ENCODE measurements at regions not wholly inside any gene's neighbourhood (a gene's known extent, or its start where the extent isn't known, plus 50 kb on each side); places are given as distances from the start of the nearest gene placed in this dataset.

GRCh38 chr7:106606120-106606519, 54.8 kb downstream of the CCDC71L start:
- no peak overlapping the region for H3K27ac ChIP-seq
- TF ChIP-seq, protein P1, sequence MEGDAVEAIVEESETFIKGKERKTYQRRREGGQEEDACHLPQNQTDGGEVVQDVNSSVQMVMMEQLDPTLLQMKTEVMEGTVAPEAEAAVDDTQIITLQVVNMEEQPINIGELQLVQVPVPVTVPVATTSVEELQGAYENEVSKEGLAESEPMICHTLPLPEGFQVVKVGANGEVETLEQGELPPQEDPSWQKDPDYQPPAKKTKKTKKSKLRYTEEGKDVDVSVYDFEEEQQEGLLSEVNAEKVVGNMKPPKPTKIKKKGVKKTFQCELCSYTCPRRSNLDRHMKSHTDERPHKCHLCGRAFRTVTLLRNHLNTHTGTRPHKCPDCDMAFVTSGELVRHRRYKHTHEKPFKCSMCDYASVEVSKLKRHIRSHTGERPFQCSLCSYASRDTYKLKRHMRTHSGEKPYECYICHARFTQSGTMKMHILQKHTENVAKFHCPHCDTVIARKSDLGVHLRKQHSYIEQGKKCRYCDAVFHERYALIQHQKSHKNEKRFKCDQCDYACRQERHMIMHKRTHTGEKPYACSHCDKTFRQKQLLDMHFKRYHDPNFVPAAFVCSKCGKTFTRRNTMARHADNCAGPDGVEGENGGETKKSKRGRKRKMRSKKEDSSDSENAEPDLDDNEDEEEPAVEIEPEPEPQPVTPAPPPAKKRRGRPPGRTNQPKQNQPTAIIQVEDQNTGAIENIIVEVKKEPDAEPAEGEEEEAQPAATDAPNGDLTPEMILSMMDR (IDR thresholded peaks at IDR 0.05), result no peak
- TF ChIP-seq ZFX (IDR thresholded peaks at IDR 0.05; ENCODE audit: borderline replicate concordance), result no peak

DNA sequence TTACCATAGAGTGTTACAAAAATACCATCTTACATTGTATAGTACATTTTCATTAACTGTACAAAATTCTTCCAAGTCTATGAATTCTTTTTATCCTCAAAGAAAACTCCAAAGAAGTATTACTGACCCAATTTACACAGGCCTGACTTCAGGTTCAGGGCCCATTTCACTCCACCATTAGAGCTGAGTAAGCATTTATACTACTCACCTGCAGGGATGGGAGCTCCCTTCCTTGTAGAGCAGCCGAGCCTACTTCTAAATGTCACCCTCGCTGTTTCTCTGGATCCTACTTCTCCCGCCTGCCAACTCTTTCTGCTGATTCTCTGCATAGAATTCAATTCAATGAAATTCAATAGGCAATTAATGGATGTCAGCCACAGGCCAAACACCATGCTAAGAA, 56.0 kb downstream of the CCDC71L start:
- no peak overlapping the region for H3K27ac ChIP-seq
- TF ChIP-seq, protein P1 (IDR thresholded peaks at IDR 0.05), result no peak
- no peak for TF ChIP-seq ZFX (IDR thresholded peaks at IDR 0.05; ENCODE audit: borderline replicate concordance)

- no peak for TF ChIP-seq ZFX (IDR thresholded peaks at IDR 0.05; ENCODE audit: borderline replicate concordance)
- TF ChIP-seq, protein P1 (IDR thresholded peaks at IDR 0.05), result no peak
- H3K27ac ChIP-seq, result no peak overlapping the region
Measured at GRCh38 chr7:106604303-106604924, 56.5 kb downstream of the CCDC71L start.

GRCh38 chr7:106603346-106603745, 57.6 kb downstream of the CCDC71L start:
- no peak overlapping the region for H3K27ac ChIP-seq
- TF ChIP-seq, protein P1 (IDR thresholded peaks at IDR 0.05), result no peak
- TF ChIP-seq ZFX (IDR thresholded peaks at IDR 0.05; ENCODE audit: borderline replicate concordance), result no peak

- no peak for TF ChIP-seq ZFX (IDR thresholded peaks at IDR 0.05; ENCODE audit: borderline replicate concordance)
- TF ChIP-seq, protein P1 (IDR thresholded peaks at IDR 0.05), result no peak
- no peak overlapping the region for H3K27ac ChIP-seq
Measured at GRCh38 chr7:106602062-106602461, 58.9 kb downstream of the CCDC71L start.

DNA sequence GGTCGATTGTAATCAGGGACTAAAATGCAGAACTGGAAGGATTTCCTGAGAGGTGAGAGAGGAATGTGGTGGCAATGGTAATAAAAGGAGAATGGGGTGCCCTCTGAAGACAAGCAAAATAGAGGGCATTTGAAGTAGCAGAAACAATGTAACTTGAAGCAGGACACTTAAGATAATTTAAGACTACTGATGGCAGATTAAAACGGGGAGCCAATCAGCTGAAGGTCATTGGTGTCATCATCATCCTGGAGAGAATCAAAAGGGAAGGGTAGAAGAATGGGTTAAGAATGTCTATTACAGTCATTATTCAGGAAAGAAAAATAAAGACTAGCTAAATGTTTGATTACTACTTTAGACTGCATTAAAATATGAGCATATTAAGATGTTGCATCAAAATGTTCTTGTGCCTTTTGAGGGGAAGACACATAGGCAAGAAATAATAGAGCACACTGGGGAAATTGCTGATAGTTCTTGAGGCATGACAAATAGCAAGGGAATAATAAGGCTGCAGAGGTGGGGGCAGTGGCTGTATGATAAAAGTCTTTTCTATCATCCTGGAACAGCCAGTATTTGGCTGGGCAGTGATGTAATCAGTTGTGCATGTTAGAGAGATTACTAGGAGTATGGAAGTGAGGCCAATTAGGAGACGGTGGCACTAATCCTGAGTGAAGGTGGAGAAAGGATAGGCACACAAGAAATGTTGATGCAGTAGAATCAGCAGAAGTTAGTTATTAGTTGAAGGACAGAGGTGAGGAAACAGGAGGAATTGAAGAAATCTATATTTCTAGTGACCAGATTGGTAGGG, 60.2 kb downstream of the CCDC71L start:
- no peak overlapping the region for H3K27ac ChIP-seq
- no peak for TF ChIP-seq ZFX (IDR thresholded peaks at IDR 0.05; ENCODE audit: borderline replicate concordance)
- TF ChIP-seq, protein P1 (IDR thresholded peaks at IDR 0.05), result no peak

DNA sequence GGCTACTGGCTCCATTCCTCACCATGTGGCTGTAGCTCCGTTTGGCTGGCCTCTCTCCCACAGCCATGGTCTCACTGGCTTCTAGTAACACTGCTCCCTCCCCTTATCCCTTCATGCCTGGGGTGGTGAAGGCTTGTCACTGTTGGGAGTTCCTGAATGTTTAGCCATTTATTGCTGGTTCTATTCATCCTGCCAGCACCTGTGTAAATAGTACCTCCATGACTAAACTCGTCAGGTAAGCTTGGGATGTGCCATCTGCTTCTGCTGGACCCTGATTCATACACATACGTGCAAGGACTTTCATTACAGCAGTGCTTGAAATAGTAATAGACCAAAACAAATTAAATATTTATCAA, 61.6 kb downstream of the CCDC71L start:
- TF ChIP-seq, protein P1 (IDR thresholded peaks at IDR 0.05), result no peak
- TF ChIP-seq ZFX (IDR thresholded peaks at IDR 0.05; ENCODE audit: borderline replicate concordance), result no peak
- H3K27ac ChIP-seq, result no peak overlapping the region

Data from 22Rv1 (cell line).